HG03060 (cell line): ENCODE measurements at regions not wholly inside any gene's neighbourhood (a gene's known extent, or its start where the extent isn't known, plus 50 kb on each side); places are given as distances from the start of the nearest gene placed in this dataset.

Experiments
- ATAC-seq: cut with Tn5 transposase; IDR thresholded peaks from one replicate; pipeline ENCODE4 v1.9.1; 2021; ENCODE audit warnings: low read depth, moderate number of reproducible peaks; ENCODE audit not compliant: unreplicated experiment

DNA sequence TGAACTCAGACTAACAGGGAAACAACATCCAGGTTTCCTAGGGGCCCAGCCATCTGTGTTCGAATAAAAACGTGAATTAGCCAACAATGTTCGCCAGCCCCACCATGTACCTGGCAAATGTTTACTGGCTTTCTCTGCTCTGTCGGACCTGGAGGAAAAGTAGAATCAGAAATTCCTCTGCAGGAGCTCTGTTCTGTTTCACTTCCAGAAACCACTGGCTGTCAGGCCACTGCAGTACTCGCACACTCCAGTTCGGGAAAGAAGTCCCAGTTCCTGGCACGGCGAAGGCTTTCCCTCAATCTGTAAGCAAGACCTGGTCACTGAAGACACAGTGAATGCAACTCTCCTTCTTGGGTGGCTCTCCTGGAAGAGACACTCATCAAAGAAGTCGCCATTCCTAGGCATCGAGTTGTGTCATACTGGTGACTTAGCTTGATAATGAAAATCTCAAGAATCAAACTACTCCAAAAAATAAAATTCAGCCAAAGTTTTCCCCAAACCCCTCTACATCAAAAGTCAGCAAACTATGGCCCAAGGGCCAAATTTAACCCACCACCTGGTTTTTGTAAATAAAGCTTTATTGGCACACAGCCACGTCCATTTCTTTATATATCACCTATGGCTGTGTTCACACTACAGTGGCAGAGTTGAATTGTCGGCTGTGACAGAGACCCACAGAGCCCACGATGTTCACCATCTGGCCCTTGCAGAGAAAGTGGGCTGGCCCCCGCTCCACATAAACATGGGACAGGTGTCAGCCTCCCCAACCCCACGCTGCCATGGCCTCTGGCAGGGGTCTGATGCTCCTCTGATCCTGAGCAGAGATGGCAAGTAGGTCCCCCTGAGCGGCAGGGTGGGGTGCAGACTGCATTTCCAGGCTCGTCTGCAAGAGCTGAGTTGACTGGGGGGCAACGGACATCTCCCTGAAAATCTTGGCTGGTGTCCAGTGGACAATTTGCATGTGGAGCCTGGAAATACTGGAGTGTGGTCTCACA lies 189.2 kb upstream of the DIO3 start:
- no peak for ATAC-seq

DNA sequence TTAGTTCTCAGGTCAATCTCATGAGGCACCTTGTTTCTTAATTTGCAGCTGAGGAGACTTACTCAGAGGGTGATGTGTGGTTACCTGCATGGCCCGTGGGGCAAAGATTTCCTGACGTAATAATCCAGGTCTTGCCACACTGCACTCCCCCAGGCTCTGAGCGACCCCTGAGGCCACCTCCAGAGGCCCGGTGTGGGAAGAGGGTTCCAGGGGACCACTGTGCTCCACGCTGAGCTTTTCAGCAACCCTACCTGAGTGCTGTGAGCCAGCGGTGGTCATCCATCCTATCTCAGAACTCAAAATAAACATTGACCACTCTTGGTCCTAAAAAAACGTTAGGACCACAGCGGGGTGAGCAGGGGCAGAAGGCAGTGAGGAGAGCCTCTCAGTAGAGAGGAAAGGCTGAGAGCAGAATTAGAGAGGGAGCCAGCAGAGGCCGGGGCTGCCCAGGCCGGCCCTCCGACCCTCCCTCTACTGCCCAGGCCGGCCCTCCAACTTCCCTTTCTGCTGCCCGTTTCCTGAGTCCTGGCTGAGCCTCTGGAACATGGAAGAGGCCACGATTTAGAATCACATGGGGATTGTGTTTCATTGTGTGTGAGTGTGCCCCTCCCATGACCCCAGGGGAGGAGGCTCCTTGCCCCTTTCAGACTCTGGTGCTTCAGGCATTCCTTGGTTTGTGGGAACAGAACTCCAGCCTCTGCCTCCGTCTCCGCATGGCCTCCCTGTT lies 188.2 kb upstream of the DIO3 start:
- ATAC-seq, result no peak

DNA sequence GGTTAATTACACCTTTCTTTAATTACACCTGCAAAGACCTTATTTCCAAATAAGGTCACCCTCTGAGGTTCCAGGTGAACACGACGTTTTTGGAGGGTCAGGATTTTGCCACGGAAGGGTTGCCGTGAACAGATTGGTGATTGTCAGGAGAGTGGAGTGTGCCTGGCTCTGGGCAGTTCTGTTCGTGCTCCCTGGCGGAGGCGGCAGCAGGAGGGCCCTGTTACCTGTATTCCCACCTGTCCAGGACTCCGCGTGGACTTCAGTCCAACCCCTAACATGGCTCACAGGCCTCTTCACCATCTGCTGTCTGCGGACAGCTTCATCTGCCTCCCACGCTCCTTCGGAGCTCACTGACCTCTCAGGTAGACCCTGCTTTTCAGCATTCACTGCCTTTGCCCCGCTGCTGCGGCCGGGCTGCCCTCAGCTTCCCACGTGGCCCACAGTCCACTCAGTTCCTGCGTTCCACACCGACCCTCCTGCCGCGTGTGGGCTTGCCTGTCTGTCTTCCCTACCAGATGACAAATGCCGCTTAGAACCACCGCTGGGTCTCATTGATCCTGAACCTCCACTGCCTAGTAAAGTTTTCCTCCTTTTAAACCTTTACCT lies 187.5 kb upstream of the DIO3 start:
- no peak for ATAC-seq

DNA sequence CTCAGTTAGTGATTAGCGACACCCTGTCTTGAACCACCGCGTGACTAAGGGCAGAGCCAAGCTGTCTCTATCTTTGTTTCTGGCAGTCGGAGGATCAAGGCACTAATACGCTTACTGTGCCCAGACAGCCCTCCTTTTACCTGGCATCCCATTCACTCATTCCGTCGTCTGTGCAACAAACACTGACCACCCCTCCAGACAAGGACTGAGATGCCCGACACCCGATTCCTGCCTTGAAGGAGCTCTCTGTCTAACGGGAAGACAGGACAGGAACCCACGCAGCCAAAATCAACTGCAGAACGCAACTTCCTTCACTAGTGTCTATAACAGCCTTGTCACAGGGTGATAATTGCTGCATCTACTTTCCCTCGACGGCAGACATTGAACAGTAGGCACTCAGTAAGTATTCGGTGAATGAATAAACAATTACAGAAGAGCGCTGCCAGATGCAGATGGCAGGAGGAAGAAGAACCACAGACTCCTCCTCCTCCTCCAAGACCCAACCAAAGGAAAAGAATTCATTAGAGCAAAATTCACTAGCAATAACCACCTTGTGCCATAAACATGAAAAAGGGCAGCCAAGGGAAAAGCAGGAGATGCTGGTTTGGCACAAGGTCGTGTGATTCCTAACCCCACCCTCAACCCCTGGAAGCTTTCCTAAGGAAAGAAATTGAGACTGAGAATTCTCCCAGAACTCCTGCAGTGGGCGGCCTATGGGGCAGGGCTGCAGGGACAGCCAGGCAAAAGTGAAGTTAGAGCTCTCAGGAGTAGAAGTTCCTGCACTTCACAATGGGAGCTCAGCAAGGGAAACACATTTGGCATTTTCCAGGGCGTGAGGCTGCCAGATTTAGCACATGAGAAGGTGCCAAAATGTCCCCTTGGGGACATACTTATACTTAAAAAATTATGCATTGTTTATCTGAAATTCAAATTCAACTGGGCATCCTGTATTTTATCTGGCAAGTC lies 186.6 kb upstream of the DIO3 start:
- no peak for ATAC-seq

DNA sequence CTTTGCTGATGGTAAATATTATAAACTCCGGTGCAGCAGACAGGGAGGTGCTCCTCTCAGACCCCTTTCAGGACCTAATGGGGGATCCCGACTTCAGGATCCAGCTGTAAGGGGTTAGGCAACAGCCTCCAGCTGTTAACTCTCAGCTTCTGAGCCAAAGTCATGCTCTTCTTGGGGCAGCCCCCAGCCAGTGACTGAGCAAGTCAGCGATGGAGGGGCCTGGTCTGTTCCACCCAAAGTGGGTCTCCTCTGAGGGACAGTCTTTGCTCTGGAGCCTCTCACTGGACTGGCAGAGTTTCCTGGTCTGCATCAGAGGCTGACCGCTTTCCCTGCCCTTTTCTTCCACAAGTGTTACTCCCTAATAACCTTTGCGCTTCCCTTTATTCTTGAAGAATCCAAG lies 184.2 kb upstream of the DIO3 start:
- ATAC-seq, result no peak

DNA sequence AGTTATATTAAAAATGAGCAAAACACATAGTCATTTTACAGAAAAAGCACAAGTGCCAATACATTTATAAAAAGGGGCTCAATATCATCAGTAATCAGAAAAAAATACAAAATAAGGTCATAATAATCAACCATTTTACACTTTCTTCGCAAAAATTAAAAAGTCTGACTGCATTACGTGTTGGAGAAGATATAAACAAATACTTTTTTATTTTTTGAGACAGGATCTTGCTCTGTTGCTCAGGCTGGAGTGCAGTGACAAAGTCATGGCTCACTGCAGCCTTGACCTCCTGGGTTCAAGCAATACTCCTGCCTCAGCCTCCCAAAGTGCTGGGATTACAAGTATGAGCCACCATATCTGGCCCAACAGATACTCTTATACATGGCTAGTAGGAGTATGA lies 181.5 kb upstream of the DIO3 start:
- ATAC-seq, result no peak

DNA sequence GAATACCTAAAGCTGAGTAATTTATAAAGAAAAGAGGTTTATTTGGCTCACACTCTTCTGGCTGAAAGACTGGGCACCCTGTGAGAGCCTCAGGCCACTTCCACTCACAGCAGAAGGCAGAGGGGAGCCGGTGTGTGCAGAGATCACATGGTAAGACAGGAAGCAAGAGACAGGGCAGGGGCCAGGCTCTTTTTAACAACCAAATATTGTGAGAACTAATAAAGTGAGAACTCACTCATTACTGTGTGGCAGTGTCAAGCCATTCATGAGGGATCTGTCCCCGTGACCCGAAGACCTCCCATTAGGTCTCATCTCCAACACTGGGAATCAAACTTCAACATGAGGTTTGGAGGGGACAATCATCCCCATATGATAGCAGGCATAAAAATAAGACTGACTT lies 180.8 kb upstream of the DIO3 start:
- no peak for ATAC-seq

DNA sequence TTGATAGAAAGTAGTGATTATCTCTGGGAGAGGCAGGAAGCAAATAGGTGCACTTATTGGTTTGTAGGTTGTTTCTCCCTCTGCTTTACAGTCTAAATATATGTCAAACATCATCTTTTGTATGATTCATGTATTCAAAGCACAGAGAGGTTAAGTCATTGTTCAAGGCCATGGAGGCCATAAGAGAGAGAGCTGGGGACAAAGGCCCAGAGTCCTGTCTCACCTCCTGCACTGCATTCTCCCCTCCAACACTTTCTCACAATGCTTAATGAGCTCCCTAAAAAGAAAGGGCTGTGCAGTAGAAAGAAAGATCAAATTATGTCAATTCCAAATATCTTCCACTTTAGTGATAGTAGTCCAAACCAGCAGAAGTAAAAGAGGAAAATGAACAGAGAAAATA lies 180.4 kb upstream of the DIO3 start:
- no peak for ATAC-seq

DNA sequence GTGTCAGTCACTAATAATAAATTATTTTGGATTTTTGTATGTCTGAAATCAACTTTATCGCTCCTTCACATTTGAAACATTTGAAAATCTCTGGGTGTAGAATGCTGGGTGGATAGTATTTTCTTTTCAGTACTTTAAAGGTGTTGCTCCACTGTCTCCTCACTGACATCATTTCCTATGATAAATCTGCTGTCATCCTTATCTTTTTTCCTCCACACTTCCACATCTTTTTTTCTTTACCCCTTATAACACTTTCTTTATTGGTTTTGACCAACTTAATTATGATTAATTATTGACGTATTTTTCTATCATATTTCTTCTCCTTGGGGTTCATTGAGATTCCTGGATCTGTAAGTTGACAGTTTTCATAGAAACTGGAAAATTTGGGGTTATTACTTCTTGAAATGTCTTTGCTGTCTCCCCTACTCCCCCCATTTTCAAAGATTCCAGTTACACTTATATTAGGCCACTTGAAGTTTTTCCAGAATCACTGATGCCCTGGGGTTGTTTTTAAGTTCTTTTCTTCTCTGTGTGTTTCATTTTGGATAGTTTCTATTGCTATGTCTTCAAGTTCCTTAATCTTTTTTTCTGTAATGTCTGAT lies 177.5 kb upstream of the DIO3 start:
- no peak for ATAC-seq

DNA sequence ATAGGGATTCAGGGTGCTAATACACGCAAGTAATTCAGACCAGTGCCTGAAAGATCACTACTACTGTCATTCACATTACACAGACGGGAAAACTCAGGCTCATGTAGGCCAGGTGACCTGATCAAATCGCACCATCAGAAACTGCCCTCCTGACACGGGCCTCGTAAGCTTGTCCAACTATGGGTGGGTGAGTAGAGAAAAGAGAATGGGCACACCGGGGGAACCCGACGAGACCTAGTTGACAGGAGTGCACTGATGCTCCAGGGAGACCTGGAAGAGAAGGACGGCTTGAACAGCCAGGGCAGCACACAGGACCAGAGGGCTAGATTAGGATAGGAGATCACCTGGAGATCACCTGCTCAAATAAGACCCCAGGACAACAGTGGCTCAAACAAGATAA lies 166.9 kb upstream of the DIO3 start:
- no peak for ATAC-seq

DNA sequence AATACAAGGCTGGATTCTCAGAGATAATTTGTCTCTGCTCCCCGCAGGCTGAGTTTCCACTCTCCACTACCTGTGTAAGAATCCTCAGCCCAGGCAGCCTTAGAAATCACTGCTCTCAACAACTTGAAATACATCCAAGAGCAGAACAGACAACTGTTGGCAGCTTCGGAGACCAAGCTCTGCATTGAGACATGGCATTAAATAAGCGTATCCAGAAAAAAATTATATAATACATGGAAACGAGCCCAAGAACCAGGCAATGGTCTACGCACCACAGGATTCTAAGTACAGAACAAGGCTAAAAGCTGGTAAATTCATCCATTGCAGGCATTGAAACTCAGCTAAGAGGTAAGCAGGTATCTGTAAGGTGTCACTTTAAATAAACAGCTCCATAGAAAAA lies 165.5 kb upstream of the DIO3 start:
- no peak for ATAC-seq

DNA sequence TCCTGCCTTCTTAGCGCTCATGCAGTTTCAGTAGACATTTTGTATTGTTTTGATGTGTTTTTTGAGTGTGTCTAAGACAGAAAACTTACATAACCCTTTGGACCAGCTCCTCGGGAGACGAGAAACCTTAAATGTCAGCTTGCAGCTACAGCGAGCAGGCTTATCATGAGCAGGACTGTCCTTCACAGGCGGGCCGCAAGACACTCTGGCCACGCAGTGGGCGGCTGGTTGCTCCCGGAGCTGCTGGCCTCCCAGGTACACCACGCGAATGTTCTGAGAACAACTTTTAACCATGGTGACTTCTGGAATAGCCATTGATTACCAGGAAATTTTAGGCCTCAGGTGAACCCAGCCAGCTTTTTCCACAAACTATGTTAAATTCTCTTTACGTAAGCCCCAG lies 164.1 kb upstream of the DIO3 start:
- ATAC-seq, result no peak

DNA sequence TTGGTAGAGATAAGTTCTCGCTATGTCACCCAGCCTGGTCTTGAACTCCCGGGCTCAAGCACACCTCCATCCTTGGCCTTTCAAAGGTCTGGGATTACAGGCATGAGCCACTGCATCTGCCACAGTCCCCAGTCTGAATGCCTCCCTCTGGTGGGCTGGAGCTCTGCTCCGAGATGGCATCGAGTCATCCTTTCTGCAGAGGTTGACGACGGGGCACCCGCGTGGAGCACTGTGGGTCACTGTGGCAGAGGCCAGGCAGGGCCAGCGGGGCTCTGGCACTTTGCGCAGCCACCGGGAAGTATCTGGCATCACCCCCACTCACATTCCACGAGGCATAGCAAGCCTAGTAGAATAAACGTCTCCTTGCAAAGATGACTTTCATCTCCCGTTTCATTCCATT lies 163.3 kb upstream of the DIO3 start:
- ATAC-seq, result no peak

DNA sequence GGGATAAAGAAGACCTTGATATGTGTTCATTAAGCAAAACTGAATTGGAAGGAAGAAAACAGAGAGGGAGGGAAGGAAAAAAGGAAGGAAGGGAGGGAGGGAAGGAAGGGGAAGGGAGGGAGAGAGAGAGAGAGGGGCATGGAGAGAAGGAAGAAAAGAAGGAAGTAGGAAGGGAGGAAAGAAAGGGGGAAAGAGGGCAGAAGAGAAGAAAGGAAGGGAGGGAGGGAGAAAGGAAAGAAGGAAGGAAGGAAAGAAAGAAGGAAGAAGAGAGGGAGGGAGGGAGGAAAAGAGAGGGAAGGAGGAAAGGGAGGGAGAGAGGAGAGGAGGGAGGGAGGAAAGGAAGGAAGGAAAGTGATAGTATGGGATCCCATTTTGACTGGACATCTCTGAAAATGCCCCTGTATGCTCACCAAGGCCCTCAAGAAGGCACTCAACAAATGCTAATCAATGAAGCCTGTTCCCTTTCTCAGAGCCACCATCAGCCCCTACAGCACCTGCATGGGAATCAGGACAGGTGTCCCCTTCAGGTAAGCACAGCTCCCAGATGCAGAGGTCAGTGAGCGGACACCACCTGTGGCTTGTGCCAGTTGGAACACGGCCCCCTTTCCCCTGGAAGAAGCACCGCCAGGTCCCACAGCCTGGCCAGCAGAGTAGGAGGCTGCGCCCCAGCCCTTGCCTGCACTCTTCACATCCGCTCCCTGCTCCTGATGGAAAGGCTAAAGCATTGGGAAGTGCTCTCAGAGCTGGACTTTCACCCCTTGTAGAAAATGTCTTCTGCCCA lies 161.4 kb upstream of the DIO3 start:
- ATAC-seq, result no peak

DNA sequence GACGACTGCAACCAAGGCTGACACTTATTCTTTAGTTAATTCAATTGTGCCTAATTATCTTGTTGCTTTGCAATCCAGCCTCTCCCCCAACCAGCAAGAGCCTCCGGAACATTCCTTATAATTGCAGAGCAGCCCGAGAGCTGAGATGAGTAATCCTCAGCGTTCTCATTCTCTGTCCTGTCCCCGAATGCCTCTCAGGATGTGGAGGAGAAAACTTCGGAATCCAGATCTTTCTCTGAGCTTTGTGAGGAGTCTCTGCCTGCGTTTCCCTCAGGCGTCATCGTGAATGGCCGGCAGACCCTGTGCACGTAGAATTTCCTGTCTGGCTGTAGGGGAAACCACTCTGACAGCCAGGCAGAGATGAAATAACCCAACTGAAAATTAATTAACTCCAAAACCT lies 160.5 kb upstream of the DIO3 start:
- no peak for ATAC-seq

DNA sequence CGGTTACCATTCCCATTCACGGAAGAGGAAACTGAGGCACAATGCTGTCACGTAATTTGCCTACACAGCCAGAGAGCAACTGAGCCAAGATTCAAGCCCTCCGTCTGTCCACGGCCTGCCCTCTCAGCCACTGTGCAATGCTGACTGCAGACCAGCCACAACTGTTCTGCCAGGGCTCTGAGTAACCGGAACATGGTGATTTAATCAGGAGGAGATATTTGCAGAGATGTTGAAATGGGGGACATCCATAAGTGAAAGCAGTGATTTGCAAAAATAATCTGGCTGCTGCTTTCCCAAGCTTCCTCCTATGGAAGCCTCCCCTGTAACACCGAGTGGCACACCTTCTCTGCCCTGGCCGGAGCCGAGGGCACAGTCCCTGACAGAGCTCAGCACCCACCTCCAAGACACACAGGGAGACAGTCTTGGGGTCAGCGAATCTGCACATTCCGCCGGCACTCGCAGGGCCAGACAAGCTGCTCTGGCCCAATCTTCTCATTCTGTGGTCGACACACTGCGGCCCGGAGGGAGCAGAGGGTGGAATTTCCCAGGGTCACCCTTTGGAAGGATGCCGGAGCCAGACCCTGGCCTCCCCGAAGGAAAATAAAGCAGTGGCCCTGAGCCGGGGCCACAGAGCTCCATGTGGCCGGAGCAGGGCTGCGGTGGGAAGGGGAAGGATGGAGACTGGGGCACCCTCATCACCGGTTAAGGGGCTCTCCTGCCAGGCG lies 158.2 kb upstream of the DIO3 start:
- no peak for ATAC-seq

DNA sequence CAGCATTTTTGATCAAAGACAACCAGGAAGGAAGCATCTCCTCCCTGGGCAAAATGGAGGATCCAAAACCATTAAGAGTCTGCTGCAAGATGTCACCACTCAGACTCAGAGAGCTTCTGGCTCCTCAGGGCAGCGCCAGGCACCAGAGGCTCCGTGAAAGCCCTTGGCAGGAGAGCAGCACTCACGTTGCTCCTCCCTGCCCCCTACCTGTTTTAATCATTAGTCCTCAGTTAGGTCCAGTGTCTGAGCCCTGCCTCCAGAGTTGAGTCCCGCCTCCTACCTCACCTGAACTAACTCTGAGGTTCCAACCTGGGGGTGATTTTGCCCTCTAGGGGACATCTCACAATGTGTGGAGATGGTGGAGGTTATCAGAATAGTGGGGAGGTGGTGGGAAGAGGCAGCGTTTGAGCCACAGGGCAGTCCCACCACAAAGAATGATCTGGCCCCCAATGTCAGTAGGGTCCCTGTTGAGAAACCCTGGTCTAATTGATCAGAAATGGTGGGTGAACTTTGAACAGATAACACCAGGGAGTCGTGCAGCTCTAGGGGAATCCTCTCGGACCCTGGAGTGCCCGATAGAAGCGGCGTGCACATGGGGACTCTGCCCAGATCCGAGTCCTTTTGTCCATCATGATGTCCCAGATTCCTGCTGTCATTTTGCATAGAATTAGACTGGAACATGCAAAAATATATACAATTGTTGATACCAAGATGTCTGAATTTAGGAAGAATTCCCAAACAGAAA lies 156.7 kb upstream of the DIO3 start:
- ATAC-seq, result no peak
